ENCODE measurements at regions not wholly inside any gene's neighbourhood (a gene's known extent, or its start where the extent isn't known, plus 50 kb on each side); places are given as distances from the start of the nearest gene placed in this dataset.
"Not testable (repeated sequence)": the region's sequence is repeated elsewhere in the genome, so short reads cannot be mapped to it uniquely, and the experiment has no call there.

- TF ChIP-seq ZFX (IDR thresholded peaks at IDR 0.05; ENCODE audit: borderline replicate concordance) = no peak
- TF ChIP-seq, protein P1, sequence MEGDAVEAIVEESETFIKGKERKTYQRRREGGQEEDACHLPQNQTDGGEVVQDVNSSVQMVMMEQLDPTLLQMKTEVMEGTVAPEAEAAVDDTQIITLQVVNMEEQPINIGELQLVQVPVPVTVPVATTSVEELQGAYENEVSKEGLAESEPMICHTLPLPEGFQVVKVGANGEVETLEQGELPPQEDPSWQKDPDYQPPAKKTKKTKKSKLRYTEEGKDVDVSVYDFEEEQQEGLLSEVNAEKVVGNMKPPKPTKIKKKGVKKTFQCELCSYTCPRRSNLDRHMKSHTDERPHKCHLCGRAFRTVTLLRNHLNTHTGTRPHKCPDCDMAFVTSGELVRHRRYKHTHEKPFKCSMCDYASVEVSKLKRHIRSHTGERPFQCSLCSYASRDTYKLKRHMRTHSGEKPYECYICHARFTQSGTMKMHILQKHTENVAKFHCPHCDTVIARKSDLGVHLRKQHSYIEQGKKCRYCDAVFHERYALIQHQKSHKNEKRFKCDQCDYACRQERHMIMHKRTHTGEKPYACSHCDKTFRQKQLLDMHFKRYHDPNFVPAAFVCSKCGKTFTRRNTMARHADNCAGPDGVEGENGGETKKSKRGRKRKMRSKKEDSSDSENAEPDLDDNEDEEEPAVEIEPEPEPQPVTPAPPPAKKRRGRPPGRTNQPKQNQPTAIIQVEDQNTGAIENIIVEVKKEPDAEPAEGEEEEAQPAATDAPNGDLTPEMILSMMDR (IDR thresholded peaks at IDR 0.05) = no peak
- no peak overlapping the region for H3K27ac ChIP-seq
Observed at GRCh38 chr5:44160369-44160768, 228.9 kb downstream of the FGF10 start.

DNA sequence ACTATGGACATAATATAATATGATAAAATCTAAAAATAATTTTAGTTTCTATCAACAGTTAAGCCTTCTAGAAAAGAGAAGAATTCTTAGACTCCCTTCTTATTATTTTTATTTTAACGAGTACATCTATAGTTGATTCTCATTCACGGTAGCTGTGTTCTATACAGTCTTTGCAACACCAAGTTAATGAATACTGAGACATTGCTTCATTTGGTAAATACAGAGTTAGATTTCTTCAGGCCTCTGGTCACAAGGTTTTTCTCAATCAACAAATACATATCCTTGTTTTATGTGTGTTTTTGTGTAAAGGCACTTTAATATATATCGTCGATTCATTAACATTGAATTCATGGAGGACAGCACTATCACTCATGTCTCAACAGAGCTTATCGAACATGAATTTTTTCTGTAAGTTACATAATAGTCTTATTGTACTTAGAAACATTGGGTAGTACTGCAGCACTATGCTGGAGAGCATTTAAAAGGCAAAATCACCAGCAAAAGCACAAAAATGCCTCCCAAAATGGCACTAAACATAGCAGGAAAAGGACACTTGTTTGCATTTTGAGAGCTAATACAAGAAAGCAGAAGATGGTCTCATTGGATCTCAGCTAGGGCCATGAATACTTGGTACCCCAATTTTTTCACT is 239.0 kb downstream of the FGF10 start:
- TF ChIP-seq, protein P1 (IDR thresholded peaks at IDR 0.05) = no peak
- no peak for TF ChIP-seq ZFX (IDR thresholded peaks at IDR 0.05; ENCODE audit: borderline replicate concordance)
- no peak overlapping the region for H3K27ac ChIP-seq

DNA sequence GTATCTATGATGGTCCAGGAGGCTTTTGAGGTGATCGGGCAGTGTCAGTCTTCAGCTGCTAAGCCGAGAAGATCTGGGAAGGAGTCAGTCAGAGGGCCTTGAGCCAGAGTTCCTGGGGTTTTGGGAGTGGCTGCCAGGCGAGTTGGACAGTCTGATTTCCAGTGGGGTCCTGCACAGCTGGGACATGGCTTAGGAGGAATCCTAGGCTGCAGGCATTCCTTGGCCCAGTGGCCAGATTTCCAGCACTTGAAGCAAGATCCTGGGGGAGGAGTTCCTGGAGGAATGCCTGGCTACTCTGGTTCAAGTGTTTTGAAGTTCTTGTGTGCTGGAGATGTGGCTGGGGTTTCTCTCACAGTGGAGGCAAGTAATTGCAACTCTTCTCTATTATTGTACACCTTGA is 271.3 kb downstream of the FGF10 start:
- H3K27ac ChIP-seq = not testable (repeated sequence)

DNA sequence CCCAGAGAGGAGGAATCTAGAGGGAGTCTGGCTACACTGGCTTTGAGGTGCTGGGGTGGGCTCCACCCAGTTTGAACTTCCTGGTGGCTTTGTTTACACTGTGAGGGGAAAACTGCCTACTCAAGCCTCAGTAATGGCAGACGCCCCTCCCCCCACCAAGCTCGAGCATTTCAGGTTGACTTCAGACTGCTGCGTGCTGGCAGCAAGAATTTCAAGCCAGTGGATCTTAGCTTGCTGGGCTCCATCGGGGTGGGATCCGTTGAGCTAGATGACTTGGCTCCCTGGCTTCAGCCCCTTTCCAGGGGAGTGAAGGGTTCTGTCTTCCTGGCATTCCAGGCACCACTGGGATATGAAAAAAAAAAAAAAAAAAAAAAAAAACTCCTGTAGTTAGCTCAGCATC is 281.0 kb downstream of the FGF10 start:
- not testable (repeated sequence) for H3K27ac ChIP-seq

DNA sequence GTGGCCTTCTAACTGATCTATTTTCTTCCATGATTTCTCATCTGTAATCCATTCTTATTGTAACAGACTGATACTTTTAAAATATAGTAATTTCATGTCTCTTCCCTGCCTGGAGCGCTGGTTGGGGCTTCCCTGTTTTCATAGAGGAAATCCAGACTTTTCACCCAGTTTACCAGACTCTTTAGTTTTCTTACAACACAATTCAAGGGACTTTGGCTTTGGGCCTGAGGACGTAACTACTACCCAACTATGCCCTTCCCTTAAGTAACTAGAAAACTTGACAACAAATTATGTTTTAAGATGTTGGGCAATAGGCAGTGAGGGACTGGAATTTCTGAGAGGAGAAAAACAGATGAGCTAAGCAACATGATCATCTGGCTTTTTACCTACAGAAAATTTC is 289.6 kb downstream of the FGF10 start:
- no peak overlapping the region for H3K27ac ChIP-seq
- TF ChIP-seq, protein P1 (IDR thresholded peaks at IDR 0.05) = no peak
- TF ChIP-seq ZFX (IDR thresholded peaks at IDR 0.05; ENCODE audit: borderline replicate concordance) = no peak

- TF ChIP-seq, protein P1 (IDR thresholded peaks at IDR 0.05) = no peak
- H3K27ac ChIP-seq = no peak overlapping the region
Observed at GRCh38 chr5:44089424-44090144, 299.6 kb downstream of the FGF10 start.

GRCh38 chr5:44085083-44085482 is 304.1 kb downstream of the FGF10 start:
- no peak for TF ChIP-seq ZFX (IDR thresholded peaks at IDR 0.05; ENCODE audit: borderline replicate concordance)
- TF ChIP-seq, protein P1 (IDR thresholded peaks at IDR 0.05) = no peak
- no peak overlapping the region for H3K27ac ChIP-seq

DNA sequence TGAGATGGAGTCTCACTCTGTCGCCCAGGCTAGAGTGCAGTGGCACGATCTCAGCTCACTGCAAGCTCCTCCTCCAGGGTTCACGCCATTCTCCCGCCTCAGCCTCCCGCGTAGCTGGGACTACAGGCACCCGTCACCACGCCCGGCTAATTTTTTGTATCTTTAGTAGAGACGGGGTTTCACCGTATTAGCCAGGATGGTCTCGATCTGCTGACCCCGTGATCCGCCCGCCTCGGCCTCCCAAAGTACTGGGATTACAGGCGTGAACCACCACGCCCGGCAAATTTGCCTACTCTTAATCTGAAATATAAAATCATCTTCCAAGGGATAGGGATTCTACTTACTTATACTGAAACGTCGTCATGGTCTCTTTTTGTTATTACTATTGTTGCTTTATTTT is 314.7 kb downstream of the FGF10 start:
- not testable (repeated sequence) for H3K27ac ChIP-seq

DNA sequence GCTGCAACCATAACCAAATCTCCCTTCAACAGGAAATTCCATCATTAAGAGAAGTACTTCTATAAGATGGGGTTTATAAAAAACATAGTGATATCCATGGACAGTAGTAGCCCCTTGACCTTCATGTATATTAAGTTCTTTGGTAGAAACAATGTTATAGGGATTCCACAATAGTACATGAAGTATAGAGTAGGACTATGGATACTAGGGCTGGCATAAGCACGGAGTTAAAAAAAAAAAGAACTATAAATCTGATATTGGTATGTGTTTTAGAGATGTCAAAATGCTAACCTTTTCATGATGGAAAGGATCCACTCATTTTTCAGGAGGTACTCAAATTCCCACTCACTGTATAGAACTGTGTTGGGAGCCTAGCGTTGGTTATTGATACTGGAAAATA is 337.6 kb downstream of the FGF10 start:
- TF ChIP-seq, protein P1 (IDR thresholded peaks at IDR 0.05) = no peak
- no peak for TF ChIP-seq ZFX (IDR thresholded peaks at IDR 0.05; ENCODE audit: borderline replicate concordance)
- no peak overlapping the region for H3K27ac ChIP-seq

All from 22Rv1 (cell line).